Heart right ventricle (tissue), 16 donors: ENCODE measurements at regions not wholly inside any gene's neighbourhood (a gene's known extent, or its start where the extent isn't known, plus 50 kb on each side); places are given as distances from the start of the nearest gene placed in this dataset.

Source experiments
- ATAC-seq, 8 donors: fragments of 200-7000 bp; cut with Tn5 transposase; one replicate each; pipeline ENCODE4 v1.9.1; 2020; ENCODE audit warnings: mild to moderate bottlenecking in 8 of 8, moderate library complexity in 8 of 8, moderate number of reproducible peaks in 1 of 8
- DNase-seq, 2 donors: peaks; one replicate each; pipeline ENCODE4 v3.0.0-alpha.2; 2020
- H3K27ac ChIP-seq, 10 donors: fragments of 200-600 bp; sonication (generic) in 2 of 10; one replicate each; pipeline versions ENCODE4 v1.5.0 to v1.8.0; 2020 to 2022; ENCODE audit warnings: mild to moderate bottlenecking in 3 of 10
- H3K27me3 ChIP-seq, 7 donors: fragments of 200-600 bp; one replicate each; pipeline ENCODE4 v1.8.0; 2021 to 2022; ENCODE audit warnings: mild to moderate bottlenecking in 2 of 7
- H3K36me3 ChIP-seq, 9 donors: fragments of 200-600 bp; sonication (generic) in 1 of 9; one replicate each; pipeline versions ENCODE4 v1.5.0 to v1.8.0; 2020 to 2022; ENCODE audit warnings: mild to moderate bottlenecking in 2 of 9
- H3K4me1 ChIP-seq, 9 donors: fragments of 200-600 bp; sonication (generic) in 1 of 9; one replicate each; pipeline versions ENCODE4 v1.5.0 to v1.8.0; 2020 to 2022; ENCODE audit warnings: mild to moderate bottlenecking in 4 of 9
- H3K4me3 ChIP-seq, 10 donors: fragments of 200-600 bp; sonication (generic) in 2 of 10; one replicate each; pipeline versions ENCODE4 v1.5.0 to v1.8.0; 2020 to 2022; ENCODE audit warnings: mild to moderate bottlenecking in 7 of 10, moderate library complexity in 2 of 10
- H3K9me3 ChIP-seq, 11 donors: fragments of 200-600 bp in 10 of 11; sonication (generic) in 2 of 11; one replicate each; pipeline versions ENCODE4 v1.5.0 to v1.8.0; 2013 to 2022; ENCODE audit warnings: mild to moderate bottlenecking in 2 of 11, control low read depth in 1 of 11, moderate library complexity in 1 of 11
- CTCF ChIP-seq, 9 donors: fragments of 200-600 bp; sonication (generic) in 2 of 9; IDR thresholded peaks; one replicate each; pipeline versions ENCODE4 v1.5.0 to v1.8.0; 2021 to 2022; ENCODE audit warnings: antibody characterized with exemption in 9 of 9, mild to moderate bottlenecking in 5 of 9, moderate library complexity in 1 of 9
- WGBS, 2 donors: extraction: QIAGEN DNeasy Blood & Tissue Kit; methylation state at CpG; one replicate each; pipeline ENCODE4 v1.1.7; 2013; ENCODE audit warnings: inconsistent platforms in 1 of 2; 5-methylcytosine and 5-hydroxymethylcytosine counted together
- intact Hi-C, 10 donors: fragments of 100-400 bp; cut with DNase I; formaldehyde crosslinking; loops; one replicate each; pipeline versions ENCODE4 v1.11.1 to v1.14.2; 2022
- donor health status: Arrhythmogenic right ventricular cardiomyopathy.
- donor health status: ischemic (EF 13 %, LVEDD 7.1; RV severe dilation, severe dysfunction).
- donor health status: healthy with polysubstance abuse.
- donor health status: DM: no; HTN: yes; CAD: no.
- donor health status: DM: no; HTN: no; CAD: no.
- donor health status: ischemic (EF 25% LVEDD 6.9; RV normal size, moderate dysfunction).
- donor health status: ischemic (EF 25% LVEDD 5.7; RV mildly dilated, moderate dysfunction).
- donor health status: healthy.
- donor health status: DM: yes; HTN: yes; CAD: no.
- donor health status: Ischemic cardiomyopathy.
- donor health status: ischemic (EF 35%, LVEDD 5.7; RV mildly dilated, moderate dysfunction).
- donor health status: nonischemic (EF 11% LVEDD 7.7; RV severe dilation, severe dysfunction).
- donor health status: DM: yes; HTN: yes; CAD: no.
- donor health status: PGD.
- donor health status: ischemic (EF 29% LVEDD 5.4; RV normal size, mild dysfunction).
- donor health status: nonischemic (EF 23%, LVEDD 6.1; RV moderate dilation, normal function).

DNA sequence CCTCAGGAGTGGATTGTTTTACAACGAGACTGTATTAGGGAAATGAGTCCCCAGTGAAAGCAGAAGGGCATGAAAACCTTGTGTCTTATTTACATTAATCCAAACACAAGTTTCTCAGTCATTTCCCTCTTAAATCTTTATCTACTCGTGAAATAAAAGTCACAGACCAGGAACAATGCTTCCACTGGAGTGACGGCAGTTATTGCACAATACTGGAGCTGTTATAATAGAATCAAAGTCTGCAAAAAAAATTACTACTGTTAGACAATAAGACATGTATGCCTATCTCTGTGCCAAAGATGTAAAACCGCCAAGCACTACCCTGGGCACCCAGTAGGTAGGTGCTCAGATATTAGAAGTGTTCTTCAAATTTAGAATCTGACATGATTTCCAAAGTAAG, 375.5 kb downstream of the ZNF521 start:
- TF ChIP-seq CTCF (IDR thresholded peaks at IDR 0.05): no peak
- no peak for ATAC-seq
- Histone ChIP-seq H3K36me3 (no peaks in the 10 kb centered on the region), H3K27me3 (peaks cover 0 to 2% (median 0%) of the 10 kb centered on the region in 7 donors), H3K9me3 (no peaks in the 10 kb centered on the region), H3K27ac (no peak overlapping the region), H3K4me3 (no peak overlapping the region), H3K4me1 (no peaks in the 10 kb centered on the region)
- WGBS, 2 donors: 70 to 76% methylated on average over 4 of the region's 4 CpGs
- no peak for DNase-seq
- intact Hi-C loops: loop anchor here in 1 of 10 donors (10.0 kb wide), 1 partner anchor 52 kb away; no protein-coding TSS in a partner anchor

DNA sequence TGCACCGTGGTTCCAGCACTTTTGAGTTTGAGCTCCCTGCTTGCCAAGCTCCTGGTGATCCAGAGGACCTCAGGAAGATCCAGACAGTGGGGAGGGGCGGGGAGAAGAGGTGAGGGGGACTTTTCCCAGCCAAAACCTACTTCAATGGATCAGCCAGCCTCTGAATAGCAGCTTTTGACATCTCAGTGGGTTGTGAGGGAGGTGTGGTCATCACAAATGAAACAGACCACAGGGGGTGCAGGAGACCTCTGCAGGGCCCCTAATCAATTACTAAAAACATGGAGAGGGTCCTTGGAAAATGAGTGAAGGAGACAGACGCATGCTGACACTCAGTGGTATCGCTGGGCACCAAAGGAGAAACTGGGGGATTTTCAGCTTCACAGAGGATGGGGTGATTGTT, 372.7 kb downstream of the ZNF521 start:
- H3K9me3 ChIP-seq: no peaks in the 10 kb centered on the region
- DNase-seq (no peak), ATAC-seq (no peak)
- intact Hi-C loops: loop anchor here in 1 of 10 donors (10.0 kb wide), 1 partner anchor 54 kb away; no protein-coding TSS in a partner anchor
- H3K4me3 ChIP-seq: no peak overlapping the region
- no peaks in the 10 kb centered on the region for H3K4me1 ChIP-seq
- H3K36me3 ChIP-seq: no peaks in the 10 kb centered on the region
- TF ChIP-seq CTCF (IDR thresholded peaks at IDR 0.05): no peak
- H3K27me3 ChIP-seq: peaks cover 0 to 2% (median 0%) of the 10 kb centered on the region in 7 donors
- H3K27ac ChIP-seq: no peak overlapping the region
- WGBS, 2 donors: 76 to 82% methylated on average over 4 of the region's 4 CpGs

DNA sequence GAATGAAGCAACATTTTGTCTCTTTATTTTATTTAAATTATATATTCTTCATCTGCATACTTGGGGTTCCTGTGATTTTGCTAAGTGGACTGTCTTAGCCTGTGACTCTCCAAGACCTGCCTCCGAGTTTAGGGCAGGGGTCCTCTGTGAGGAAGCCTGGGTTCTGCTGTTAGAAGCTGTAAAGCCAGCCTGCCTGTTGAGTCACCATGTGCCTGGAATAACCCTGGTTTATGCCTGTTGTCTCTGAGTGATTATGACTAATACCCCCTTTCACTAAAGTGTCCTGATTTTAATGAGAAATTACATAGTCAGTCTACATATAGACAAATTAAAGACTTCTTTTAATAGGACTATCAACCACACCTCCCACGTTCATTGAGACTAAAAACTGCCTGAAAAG, 369.1 kb downstream of the ZNF521 start:
- H3K4me1 ChIP-seq: peaks cover 0 to 23% (median 8%) of the 10 kb centered on the region in 9 donors
- no peak for TF ChIP-seq CTCF (IDR thresholded peaks at IDR 0.05)
- no peaks in the 10 kb centered on the region for H3K36me3 ChIP-seq
- DNase-seq (no peak), ATAC-seq (no peak)
- H3K9me3 ChIP-seq: no peaks in the 10 kb centered on the region
- H3K27ac ChIP-seq: no peak overlapping the region
- no peak overlapping the region for H3K4me3 ChIP-seq
- H3K27me3 ChIP-seq: no peaks in the 10 kb centered on the region
- intact Hi-C loops: loop anchor here in 1 of 10 donors (10.0 kb wide), 1 partner anchor 108 kb away; no protein-coding TSS in a partner anchor
- WGBS, 2 donors: 89 to 90% methylated on average over 2 of the region's 2 CpGs

GRCh38 chr18:24983566-24984139, 368.3 kb downstream of the ZNF521 start:
- no peak for DNase-seq
- no peaks in the 10 kb centered on the region for H3K36me3 ChIP-seq
- H3K27me3 ChIP-seq: no peaks in the 10 kb centered on the region
- no peaks in the 10 kb centered on the region for H3K9me3 ChIP-seq
- H3K4me3 ChIP-seq: no peak overlapping the region
- H3K4me1 ChIP-seq: peaks cover 2 to 31% (median 13%) of the 10 kb centered on the region in 9 donors
- intact Hi-C loops: loop anchor here in 1 of 10 donors (10.0 kb wide), 1 partner anchor 109 kb away; no protein-coding TSS in a partner anchor
- no peak for ATAC-seq
- H3K27ac ChIP-seq: no peak overlapping the region
- no peak for TF ChIP-seq CTCF (IDR thresholded peaks at IDR 0.05)
- 92 to 94% methylated on average over 8 of the region's 8 CpGs for WGBS, 2 donors
